PC-9 (cell line): ENCODE measurements at regions not wholly inside any gene's neighbourhood (a gene's known extent, or its start where the extent isn't known, plus 50 kb on each side); places are given as distances from the start of the nearest gene placed in this dataset.

Experiments used
- BruUV-seq: library from RNA; stranded (reverse); fragments of 400-500 nt; replicated peaks from 2 replicates; lab custom pipeline; 2021; lab: Mats Ljungman, UMichigan
- CTCF ChIA-PET: fragments of 300-600 bp; sonication (Branson Sonifier 250); formaldehyde crosslinking; loops from one replicate; lab custom pipeline; 2022; ENCODE audit warnings: antibody characterized with exemption; lab: Charles Lee
- POLR2A ChIA-PET: fragments of 300-600 bp; sonication (Branson Sonifier 250); formaldehyde crosslinking; loops from one replicate; lab custom pipeline; 2022; ENCODE audit warnings: antibody characterized with exemption; ENCODE audit not compliant: unreplicated experiment; lab: Charles Lee
- DNase-seq, 2 experiments: peaks; one replicate each; pipeline versions ENCODE4 v3.0.0 to v3.0.0-alpha.2; 2015 to 2022; ENCODE audit warnings: mixed read lengths in 1 of 2
- H2AFZ ChIP-seq: fragments of 200-600 bp; sonication (generic); 2 replicates; pipeline ENCODE4 v1.8.1; 2017; ENCODE audit warnings: antibody characterized with exemption
- H3F3A ChIP-seq: fragments of 200-600 bp; sonication (generic); 2 replicates; pipeline ENCODE4 v1.8.1; 2017; ENCODE audit warnings: antibody characterized with exemption, mild to moderate bottlenecking, low read depth; ENCODE audit not compliant: insufficient read depth
- H3K27ac ChIP-seq: fragments of 200-600 bp; sonication (generic); 2 replicates; pipeline ENCODE4 v1.6.1; 2016; ENCODE audit warnings: mixed run types
- H3K27me3 ChIP-seq: fragments of 200-600 bp; sonication (generic); 2 replicates; pipeline ENCODE4 v1.6.1; 2016; ENCODE audit warnings: low read depth, mixed run types; ENCODE audit not compliant: insufficient read depth
- H3K36me3 ChIP-seq: fragments of 200-600 bp; sonication (generic); 2 replicates; pipeline ENCODE4 v1.6.1; 2016; ENCODE audit warnings: low read depth, mixed run types
- H3K4me1 ChIP-seq: fragments of 200-600 bp; sonication (generic); replicated peaks from 2 replicates; pipeline ENCODE4 v1.6.1; 2016; ENCODE audit warnings: mixed run types; ENCODE audit not compliant: insufficient read depth
- H3K4me2 ChIP-seq: fragments of 200-600 bp; sonication (generic); 2 replicates; pipeline ENCODE4 v1.6.1; 2017; ENCODE audit warnings: mixed run types
- H3K4me3 ChIP-seq: fragments of 200-600 bp; sonication (generic); 2 replicates; pipeline ENCODE4 v1.6.1; 2016; ENCODE audit warnings: mixed run types
- H3K79me2 ChIP-seq: fragments of 200-600 bp; sonication (generic); 2 replicates; pipeline ENCODE4 v1.6.1; 2017; ENCODE audit warnings: low read depth, mixed run types
- H3K9me2 ChIP-seq: fragments of 200-600 bp; sonication (generic); 2 replicates; pipeline ENCODE4 v1.8.1; 2017; ENCODE audit warnings: mild to moderate bottlenecking; ENCODE audit not compliant: insufficient read depth
- H3K9me3 ChIP-seq: fragments of 200-600 bp; sonication (generic); 2 replicates; pipeline ENCODE4 v1.8.1; 2016; ENCODE audit warnings: low read depth; ENCODE audit not compliant: insufficient read depth
- H4K20me1 ChIP-seq: fragments of 200-600 bp; sonication (generic); 2 replicates; pipeline ENCODE4 v1.8.1; 2017; ENCODE audit not compliant: insufficient read depth
- CTCF ChIP-seq: fragments of 200-600 bp; sonication (generic); conservative IDR thresholded peaks from 2 replicates; pipeline ENCODE4 v1.6.1; 2017; ENCODE audit warnings: mixed run types, antibody characterized with exemption, mild to moderate bottlenecking, moderate library complexity
- EZH2 ChIP-seq: fragments of 200-600 bp; sonication (generic); IDR thresholded peaks from 2 replicates; pipeline ENCODE4 v1.8.0; 2017; ENCODE audit warnings: antibody characterized with exemption, low read depth
- intact Hi-C: fragments of 100-400 bp; cut with micrococcal nuclease; formaldehyde crosslinking; loops from one replicate; pipeline ENCODE4 v1.10.0; 2022; ENCODE audit not compliant: unreplicated experiment

- no TSS peak for BruUV-seq
- no peaks in the 10 kb centered on the region for H4K20me1 ChIP-seq
- H3K36me3 ChIP-seq: no peaks in the 10 kb centered on the region
- intact Hi-C loops: no loop called here
- no peaks in the 10 kb centered on the region for H3K4me1 ChIP-seq
- H3K79me2 ChIP-seq: no peaks in the 10 kb centered on the region
- H3K27ac ChIP-seq: no peak overlapping the region
- H3K9me3 ChIP-seq: no peaks in the 10 kb centered on the region
- H3K27me3 ChIP-seq: no peaks in the 10 kb centered on the region
- CTCF ChIA-PET: no interaction called here
- H3K4me2 ChIP-seq: no peak overlapping the region
- DNase-seq: no peak
- H3K9me2 ChIP-seq: no peaks in the 10 kb centered on the region
- POLR2A ChIA-PET: no interaction called here
- H3F3A ChIP-seq: no peaks in the 10 kb centered on the region
- no peak overlapping the region for H3K4me3 ChIP-seq
- no peak for TF ChIP-seq CTCF
- TF ChIP-seq EZH2: no peak
- H2AFZ ChIP-seq: no peak overlapping the region
Measured at GRCh38 chr4:189463734-189464133, 476.9 kb upstream of the FRG1 start.

- intact Hi-C loops: no loop called here
- TF ChIP-seq EZH2: no peak
- TF ChIP-seq CTCF: no peak
- no peaks in the 10 kb centered on the region for H3F3A ChIP-seq
- no peaks in the 10 kb centered on the region for H3K79me2 ChIP-seq
- no peaks in the 10 kb centered on the region for H4K20me1 ChIP-seq
- ChIA-PET CTCF (no interaction called here), POLR2A (no interaction called here)
- no peaks in the 10 kb centered on the region for H3K36me3 ChIP-seq
- H3K4me3 ChIP-seq: no peak overlapping the region
- no TSS peak for BruUV-seq
- no peaks in the 10 kb centered on the region for H3K9me3 ChIP-seq
- no peak overlapping the region for H3K27ac ChIP-seq
- DNase-seq: no peak
- H3K27me3 ChIP-seq: no peaks in the 10 kb centered on the region
- no peak overlapping the region for H3K4me2 ChIP-seq
- H2AFZ ChIP-seq: no peak overlapping the region
- H3K9me2 ChIP-seq: no peaks in the 10 kb centered on the region
- H3K4me1 ChIP-seq: no peaks in the 10 kb centered on the region
Measured at GRCh38 chr4:189494407-189494806, 446.3 kb upstream of the FRG1 start.

- intact Hi-C loops: no loop called here
- H4K20me1 ChIP-seq: no peaks in the 10 kb centered on the region
- no peaks in the 10 kb centered on the region for H3K9me2 ChIP-seq
- no peak for TF ChIP-seq CTCF
- CTCF ChIA-PET: no interaction called here
- H2AFZ ChIP-seq: no peak overlapping the region
- no peak overlapping the region for H3K4me3 ChIP-seq
- POLR2A ChIA-PET: no interaction called here
- H3K27me3 ChIP-seq: no peaks in the 10 kb centered on the region; the same call in 1 of the 2 replicates
- H3K4me1 ChIP-seq: no peaks in the 10 kb centered on the region
- BruUV-seq: no TSS peak
- no peak overlapping the region for H3K4me2 ChIP-seq
- DNase-seq: no peak
- H3K36me3 ChIP-seq: no peaks in the 10 kb centered on the region
- H3K27ac ChIP-seq: no peak overlapping the region
- no peaks in the 10 kb centered on the region for H3F3A ChIP-seq
- no peaks in the 10 kb centered on the region for H3K9me3 ChIP-seq
- H3K79me2 ChIP-seq: no peaks in the 10 kb centered on the region
Measured at GRCh38 chr4:189497516-189497915, 443.2 kb upstream of the FRG1 start.
